HG03159 (cell line): ENCODE measurements at regions not wholly inside any gene's neighbourhood (a gene's known extent, or its start where the extent isn't known, plus 50 kb on each side); places are given as distances from the start of the nearest gene placed in this dataset.
A peak's percentile ranks its signal among the peaks of the same experiment; 100 is the strongest.

Experiments used
- ATAC-seq: cut with Tn5 transposase; IDR thresholded peaks from one replicate; pipeline ENCODE4 v1.9.1; 2021; ENCODE audit warnings: mild to moderate bottlenecking, moderate library complexity; ENCODE audit not compliant: unreplicated experiment

- no peak for ATAC-seq
Observed at GRCh38 chr7:54701982-54702381, 57.0 kb downstream of the SEC61G start.

- ATAC-seq = no peak
Observed at GRCh38 chr7:54699715-54700114, 59.3 kb downstream of the SEC61G start.

GRCh38 chr7:54697659-54698186, 61.3 kb downstream of the SEC61G start:
- ATAC-seq = no peak

DNA sequence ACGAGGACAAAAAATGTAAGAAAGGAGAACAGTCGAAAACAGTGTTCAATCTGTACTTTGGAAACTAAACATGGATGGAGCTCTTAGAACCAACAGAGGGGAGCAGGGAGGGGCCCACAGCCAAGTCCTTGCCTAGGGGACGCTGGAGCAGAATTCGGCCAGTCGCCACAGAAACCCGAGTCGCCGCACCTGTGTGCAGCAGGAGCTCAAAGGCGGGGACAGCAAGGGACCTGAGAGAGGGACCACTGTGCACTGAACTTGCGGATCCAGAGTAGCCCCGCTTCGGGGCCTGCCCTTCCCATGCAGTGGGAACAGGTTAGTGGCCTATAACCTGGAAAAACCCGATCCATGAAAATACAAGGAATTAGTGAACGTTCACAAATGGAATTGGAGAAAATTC, 68.1 kb downstream of the SEC61G start:
- no peak for ATAC-seq

GRCh38 chr7:54690050-54690443, 69.0 kb downstream of the SEC61G start:
- no peak for ATAC-seq

GRCh38 chr7:54689394-54690049, 69.5 kb downstream of the SEC61G start:
- ATAC-seq = no peak

GRCh38 chr7:54687462-54688212, 71.4 kb downstream of the SEC61G start:
- no peak for ATAC-seq

DNA sequence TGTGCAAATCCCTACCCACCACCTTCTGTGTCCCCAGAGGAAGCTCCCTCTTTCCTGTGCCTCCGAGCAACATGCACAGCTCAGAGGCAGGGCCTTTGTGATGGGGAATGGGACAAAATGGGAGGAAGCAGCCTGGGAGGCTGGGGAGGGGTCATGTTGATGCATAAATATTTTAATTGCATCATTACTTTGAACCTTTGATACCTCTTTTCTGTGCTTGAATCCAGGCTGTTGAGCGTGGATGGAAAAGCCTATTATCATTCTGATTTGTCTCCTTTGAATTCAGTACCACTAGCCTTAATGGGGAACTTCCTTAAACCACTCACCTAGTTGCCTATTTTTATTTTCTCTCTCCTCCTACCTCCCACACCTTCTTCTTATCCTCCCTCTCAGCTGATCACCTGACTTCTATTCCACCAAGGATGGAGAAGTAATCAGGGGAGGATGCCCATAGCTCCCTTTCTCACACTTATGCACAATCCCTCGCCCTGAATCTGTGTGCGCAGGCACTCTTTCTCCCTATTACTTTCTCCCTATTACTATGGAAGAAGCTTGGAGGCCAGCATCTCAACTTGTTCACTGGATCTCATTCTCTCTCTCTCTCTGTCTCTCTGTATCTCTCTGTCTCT, 78.5 kb downstream of the SEC61G start:
- ATAC-seq = no peak

GRCh38 chr7:54679490-54679817, 79.6 kb downstream of the SEC61G start:
- no peak for ATAC-seq

- no peak for ATAC-seq
Observed at GRCh38 chr7:54678763-54679489, 80.1 kb downstream of the SEC61G start.

DNA sequence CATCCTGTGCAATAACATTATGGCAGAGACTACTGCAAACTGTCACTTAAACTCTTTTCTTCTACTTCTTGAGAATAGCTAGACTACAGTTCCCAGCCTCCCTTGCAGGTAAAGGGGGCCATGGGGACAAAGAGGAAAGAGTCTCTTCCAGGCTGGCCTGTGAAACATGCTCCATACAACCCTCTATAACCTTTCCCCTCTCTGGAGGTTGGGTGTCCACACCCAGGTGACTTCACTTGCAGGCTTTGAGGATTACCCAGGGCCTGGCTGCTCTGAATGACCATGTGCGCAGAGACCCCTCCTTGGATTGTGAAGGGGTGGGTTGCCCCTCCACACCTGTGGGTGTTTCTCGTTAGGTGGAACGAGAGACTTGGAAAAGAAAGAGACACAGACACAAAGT, 84.1 kb downstream of the SEC61G start:
- no peak for ATAC-seq

GRCh38 chr7:54672519-54672918, 86.5 kb downstream of the SEC61G start:
- no peak for ATAC-seq

DNA sequence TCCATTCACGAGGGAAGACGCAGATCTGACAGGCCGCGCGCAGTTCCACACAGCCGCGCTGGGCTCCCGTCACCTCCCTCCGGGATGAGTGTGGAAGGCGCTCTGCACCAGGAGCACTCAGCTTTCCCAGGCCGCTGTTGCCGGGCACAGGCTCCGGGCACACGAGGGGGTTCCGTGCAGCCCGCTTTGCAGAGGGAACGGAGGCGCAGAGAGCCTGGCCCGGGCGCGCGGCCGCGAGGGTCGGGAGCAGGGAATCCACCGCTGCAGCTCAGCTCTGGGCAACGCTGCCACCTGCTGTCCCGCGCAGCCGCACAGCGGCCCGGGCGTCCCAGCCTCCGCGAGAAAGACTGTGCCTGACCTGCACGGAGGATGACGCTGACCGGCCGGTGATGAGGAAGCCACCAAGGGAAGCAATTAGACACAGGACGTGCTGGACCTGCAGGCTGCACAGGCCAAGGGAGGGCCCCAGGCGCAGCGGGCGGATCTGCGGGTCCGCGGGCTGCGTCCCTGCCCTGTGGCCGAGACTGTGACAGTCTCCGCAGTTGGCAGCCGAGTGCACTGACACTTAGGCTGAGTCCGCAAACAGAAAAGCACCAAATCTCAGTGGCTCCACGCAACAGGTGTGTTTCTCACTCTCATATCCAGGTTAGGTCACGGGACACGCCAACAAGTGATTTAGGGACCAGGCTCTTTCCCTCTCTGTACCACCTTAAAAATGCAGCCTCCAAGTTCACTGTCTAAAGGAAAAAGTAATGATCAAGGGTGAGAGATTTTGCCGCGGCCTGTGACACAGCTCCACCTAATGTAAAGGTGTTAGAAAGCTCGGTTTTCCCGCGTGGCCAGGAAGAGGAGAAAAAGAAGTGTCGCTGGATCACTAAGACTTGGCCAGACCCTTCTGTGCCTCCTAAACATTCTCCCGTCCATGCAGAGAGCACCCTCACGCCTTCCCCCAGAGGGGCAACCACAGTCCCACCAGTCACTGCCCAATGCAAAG, 94.5 kb downstream of the SEC61G start:
- ATAC-seq = peak; percentile 86

DNA sequence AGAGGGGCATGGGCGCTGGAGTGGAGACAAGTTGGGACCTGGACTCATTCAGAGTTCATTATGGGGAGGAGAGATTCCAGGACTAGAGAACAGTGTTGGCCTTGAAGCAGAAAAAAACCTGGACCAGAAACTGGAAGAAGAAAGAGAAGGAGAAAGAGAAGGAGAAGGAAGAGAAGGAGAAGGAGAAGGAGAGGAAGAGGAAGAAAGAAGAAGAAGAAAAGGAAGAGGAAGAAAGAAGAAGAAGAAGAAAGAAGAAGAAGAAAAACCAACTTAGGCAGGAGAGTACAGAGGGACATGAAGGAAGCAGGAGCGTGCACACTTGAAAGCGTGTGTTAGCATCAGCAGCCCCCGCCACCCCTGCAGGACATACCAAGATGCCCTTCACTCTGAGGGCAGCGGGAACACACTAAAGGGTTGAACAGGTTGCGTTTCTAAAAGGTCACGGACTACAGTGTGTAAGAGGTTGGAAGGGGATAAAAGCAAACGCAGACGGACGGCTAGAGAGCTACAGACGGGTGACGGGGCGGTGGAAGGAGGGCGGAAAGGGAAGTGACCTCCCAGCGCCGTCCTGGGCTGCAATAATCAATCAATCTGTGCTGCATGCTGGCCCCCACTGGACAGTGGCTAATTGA, 95.3 kb downstream of the SEC61G start:
- peak; percentile 36 for ATAC-seq

GRCh38 chr7:54663186-54663585, 95.8 kb downstream of the SEC61G start:
- ATAC-seq = no peak

DNA sequence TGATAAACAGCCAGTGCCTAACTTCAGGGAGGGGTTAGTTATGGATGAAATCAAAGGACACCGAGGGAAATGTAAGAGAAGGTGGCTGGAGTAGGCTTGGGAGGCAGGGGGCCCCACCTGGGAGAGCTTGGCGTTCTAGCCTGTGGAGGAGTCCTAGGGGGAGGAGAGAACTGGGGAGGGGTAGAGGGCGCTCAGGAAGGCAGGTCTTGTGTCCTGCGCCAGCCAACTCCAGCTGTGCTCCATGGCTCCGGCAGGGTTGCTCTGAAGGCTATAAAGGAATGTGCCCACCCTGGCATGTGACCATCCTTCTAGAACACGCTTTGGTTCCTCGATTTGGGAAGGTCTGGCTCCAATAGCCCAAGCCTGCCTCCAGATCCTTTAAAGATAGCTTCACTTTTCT, 96.3 kb downstream of the SEC61G start:
- ATAC-seq = no peak

- ATAC-seq = no peak
Observed at GRCh38 chr7:54653905-54654304, 105.1 kb downstream of the SEC61G start.

DNA sequence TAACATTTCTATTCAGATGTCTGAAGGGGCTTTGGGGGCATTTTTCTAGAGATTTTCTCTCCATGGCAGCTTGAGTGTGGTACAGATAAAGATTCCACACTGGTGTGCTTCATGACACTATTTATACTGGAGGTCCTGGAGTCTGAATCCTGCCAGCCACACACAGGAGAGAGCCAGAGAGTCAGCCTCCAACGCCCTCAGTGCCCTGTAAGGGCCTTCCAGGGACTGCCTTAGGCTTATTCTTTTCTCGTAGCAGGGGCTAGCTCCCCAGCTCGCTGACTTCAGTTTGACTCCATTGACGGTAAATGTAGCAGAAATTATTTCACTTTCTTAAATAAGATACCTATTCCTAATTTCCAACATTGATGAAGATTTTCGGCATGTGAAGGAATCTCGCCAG, 100.9 kb downstream of the VSTM2A start:
- no peak for ATAC-seq

DNA sequence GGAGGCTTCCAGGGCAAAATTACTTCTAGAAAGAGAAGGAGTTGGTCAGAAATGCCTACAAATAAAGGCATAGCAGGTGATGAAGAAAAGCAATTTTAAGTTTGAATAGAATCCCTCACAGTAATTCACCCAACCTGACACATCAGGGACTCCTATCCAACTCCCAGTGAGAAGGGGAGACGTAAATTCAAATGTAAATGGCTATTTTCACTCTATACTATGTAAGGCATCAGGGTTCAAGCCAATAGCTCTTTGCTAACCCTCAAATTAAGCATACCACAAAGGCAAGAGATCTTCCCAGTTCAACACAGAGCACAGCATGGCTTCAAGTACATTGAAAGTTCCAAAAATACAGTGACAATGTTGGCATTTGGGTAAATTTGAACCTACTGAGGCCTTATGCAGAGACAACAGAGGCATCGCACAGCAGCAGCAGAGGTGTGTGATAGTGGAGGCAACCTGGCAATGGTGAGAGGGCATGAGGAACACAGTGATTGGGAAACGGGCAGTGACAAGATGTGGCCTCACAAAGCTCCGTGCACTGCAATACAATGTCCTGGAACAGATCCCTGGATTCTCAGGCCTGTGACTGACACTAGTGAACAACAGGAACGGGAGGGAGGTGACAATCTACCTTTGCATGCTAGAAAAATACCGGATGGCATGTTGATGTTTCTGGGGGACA, 95.7 kb downstream of the VSTM2A start:
- no peak for ATAC-seq
